ENCODE measurements at regions not wholly inside any gene's neighbourhood (a gene's known extent, or its start where the extent isn't known, plus 50 kb on each side); places are given as distances from the start of the nearest gene placed in this dataset.

DNA sequence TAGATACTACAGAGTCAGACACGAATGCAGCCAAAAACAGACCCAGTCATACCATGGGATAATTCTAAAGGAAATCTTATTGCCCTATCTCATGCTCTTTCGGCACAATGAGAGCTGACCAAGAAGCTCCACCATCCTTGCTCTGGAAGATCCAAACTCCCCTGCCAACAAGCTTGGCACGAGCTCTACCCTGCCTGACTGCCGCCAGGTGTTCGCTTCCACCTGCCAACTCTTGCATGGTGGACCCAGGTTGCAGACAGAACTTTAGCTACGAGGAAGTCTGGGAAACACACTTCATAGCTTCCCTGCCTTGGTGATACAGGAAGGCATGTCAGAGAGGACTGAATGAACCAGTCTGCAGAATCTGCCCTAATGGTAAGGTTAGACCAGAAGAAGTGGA, 355.0 kb downstream of the DRD1 start:
- no peak for TF ChIP-seq CTCF (IDR thresholded peaks at IDR 0.05)
- no peak for TF ChIP-seq POLR2A (IDR thresholded peaks at IDR 0.05)
- no peak for TF ChIP-seq POLR2AphosphoS5 (IDR thresholded peaks at IDR 0.05)
- no peak for TF ChIP-seq EP300 (IDR thresholded peaks at IDR 0.05)
